GM18867 (cell line): ENCODE measurements at regions not wholly inside any gene's neighbourhood (a gene's known extent, or its start where the extent isn't known, plus 50 kb on each side); places are given as distances from the start of the nearest gene placed in this dataset.

Source experiments
- ATAC-seq: cut with Tn5 transposase; IDR thresholded peaks from one replicate; pipeline ENCODE4 v1.9.1; 2021; ENCODE audit warnings: mild to moderate bottlenecking, moderate library complexity; ENCODE audit not compliant: unreplicated experiment

DNA sequence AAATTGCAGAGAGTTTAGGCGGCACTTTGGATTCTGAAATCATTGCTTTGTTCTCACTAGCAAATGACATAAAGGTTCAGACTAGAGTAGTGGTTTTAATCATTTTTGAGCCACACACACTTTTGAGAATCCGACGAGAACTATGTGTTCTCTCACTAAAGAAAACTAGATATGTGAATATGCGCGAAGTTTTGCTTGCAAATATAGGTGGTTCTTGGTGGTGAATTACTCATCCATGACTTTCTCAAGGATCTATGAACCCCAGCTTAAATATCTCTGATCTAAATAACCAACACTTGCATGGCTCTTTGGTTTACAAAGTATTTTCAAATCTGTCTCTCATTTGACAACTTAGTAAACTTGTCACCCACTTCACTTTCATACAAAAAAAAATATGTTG is 54.8 kb downstream of the NOG start:
- no peak for ATAC-seq

DNA sequence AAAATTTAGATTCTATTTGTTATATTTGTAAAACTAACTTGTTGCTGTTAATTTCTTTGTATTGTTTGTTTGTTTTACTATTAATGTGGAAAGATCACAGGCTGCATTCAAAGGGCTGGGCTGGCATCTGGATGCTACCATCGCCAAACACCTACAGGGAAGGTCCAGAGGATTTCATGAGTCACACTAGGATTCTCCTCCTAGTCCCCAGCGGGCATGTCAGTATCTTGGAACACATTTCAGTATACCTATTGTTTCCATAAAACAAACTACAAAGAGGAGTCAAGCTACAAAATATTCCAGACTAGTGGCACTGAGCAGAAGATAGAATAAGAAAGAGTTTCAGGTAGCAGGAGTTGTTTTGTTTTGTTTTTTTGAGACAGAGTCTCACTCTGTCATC is 55.3 kb downstream of the NOG start:
- no peak for ATAC-seq

DNA sequence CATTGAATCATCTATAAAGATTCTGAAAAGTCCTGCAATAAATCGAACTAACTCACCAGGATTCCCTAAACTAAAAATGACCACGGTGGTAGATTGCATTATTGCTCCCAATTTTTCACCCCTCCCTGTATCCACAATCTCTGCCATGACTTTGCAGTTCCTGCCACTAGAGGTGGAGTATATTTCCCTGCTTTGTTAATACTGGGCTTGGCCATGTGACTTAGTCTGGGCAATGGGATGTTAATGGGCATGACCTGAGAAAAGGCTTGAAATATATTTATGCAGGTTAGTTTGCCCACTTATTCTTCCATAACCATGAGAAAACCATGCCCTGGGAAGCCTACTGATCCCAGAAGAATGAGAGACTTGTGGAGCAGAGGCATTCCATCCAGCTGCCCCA is 59.1 kb downstream of the NOG start:
- no peak for ATAC-seq

DNA sequence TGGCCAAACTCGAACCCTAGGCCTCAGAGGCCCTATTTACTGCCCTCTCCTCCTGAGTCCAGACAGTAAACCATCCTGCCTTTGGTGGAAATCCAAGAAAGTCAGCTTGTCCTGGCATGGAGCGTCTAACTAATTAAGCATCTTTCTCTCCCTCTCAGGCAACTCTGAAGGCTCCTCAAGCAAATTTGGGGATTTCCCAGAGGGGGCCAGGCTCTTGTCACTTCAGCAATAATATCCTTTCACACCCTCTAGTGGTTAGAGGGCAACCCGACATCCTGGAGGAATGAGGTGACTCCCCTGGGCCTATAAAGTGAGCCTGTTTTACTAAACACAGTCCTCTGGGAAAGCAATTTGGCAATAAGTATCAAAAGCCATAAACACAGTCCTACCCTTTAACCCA is 60.4 kb downstream of the NOG start:
- peak; percentile 97 for ATAC-seq

DNA sequence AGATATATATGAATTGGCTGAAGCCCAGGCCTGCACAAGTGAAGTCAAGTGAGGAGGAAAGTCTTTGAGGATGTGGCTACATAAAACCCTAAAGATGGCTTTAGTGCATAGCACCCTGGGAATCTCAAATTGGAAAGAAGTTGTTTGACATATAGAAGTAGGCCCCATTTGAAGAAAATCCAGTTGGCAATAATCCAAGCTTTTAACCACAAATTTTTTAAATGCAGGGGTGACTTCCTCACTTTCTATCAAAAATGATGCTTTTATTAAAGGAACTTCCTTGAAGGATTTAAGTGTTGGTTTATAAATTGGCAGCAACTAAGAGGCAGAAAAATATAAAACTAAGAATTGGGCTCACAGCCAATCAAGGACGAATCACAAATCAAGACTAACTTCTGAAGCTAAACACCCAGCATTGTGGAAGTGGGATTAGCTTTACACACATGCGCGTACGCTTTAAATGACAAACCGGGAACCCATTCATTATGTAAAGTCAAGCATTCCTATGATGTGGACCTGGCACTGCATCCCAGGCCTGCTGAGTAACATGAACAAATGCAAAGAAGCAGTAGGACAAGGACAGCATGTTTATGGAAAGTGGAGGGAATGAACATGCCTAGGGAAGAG is 63.3 kb downstream of the NOG start:
- no peak for ATAC-seq

DNA sequence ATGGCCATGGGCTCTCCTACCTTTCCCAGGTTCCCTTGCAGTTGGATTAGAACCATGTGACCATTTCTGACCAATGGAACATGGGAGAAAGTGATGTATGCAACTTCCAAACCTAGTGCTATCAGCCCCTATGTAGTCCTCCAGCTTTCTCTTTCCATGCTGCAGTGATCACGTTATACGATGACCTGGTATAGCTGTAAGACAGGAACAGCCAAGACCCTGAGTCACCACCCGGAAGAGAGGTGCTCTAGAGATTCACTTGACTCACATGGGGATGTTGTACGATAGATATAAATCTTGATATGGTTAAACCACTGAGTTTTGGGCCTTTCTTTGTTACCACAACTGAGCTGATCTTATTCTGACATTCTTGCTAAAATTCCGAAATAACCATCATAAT is 65.1 kb downstream of the NOG start:
- ATAC-seq = no peak

DNA sequence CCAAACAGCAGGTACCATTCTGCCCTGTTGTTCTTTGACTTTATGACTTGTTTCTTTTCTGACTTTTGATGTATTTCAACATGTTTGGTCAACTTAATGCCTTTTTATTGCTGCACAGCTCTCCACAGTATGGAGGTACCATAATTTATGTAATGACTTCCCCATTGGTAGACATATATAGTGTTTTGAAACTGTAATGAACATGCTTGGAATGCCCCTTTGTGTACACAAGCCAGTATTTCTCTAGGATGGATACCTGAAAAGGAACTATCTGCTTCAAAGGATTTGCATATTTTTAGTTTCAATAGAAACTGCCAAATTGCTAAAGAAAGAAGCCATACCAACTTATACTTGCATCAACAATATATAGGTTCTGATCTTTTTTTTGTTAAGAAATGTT is 66.1 kb downstream of the NOG start:
- ATAC-seq = no peak

DNA sequence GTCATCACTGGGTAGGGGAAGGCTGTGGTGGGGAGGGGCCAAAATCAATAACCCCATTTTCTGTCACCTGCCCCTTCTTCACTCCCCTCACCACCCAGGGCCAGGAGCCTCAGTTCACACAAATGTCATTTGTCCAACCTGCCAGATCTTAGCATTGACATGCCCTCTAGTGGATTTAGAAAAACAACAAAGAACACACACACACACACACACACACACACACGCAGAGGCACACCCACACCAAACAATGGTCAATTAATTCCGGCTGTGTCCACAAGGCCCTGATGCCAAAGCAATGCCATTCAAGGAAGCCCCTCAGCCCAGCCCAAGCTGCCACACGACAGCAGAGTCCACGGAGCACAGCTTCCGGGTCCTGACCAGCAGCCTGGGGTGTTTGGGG is 68.4 kb downstream of the NOG start:
- ATAC-seq = no peak

DNA sequence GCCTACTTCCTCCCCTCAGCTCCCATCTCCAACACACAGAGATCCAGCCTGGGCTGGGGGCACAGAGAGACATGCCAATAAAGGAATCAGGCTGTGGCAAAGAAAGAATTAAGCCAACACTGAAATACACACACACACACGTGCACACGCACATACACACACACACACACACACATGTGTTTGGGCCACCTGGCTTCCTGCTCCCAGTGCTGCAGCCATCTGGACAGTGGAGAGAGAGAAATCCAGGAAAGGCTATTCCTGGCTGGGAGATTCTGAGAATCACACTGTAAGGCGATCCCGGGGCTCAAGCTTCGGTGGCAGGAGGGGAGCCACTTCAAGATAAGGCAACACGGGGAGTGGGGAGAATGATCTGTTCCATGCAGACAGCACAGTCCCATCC is 72.4 kb downstream of the NOG start:
- no peak for ATAC-seq

DNA sequence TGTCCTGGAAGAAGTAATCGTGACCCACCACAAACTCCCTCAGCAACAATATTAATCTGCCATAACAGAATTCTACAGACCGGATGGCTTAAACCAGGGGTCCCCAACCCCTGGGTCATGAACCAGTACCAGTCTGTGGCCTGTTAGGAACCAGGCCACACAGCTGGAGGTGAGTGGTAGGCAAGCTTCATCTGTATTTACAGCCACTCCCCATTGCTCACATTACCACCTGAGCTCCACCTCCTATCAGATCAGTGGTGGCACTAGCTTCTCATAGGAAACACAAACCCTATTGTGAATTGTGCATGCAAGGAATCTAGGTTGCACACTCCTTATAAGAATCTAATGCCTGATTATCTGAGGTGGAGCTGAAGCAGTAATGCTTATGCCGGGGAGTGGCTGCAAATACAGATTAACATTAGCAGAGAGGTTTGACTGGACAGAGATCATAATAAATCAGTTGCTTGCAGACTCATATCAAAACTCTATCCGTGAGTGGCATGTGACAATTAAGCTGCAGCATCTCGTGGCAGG is 74.5 kb downstream of the NOG start:
- ATAC-seq = no peak

DNA sequence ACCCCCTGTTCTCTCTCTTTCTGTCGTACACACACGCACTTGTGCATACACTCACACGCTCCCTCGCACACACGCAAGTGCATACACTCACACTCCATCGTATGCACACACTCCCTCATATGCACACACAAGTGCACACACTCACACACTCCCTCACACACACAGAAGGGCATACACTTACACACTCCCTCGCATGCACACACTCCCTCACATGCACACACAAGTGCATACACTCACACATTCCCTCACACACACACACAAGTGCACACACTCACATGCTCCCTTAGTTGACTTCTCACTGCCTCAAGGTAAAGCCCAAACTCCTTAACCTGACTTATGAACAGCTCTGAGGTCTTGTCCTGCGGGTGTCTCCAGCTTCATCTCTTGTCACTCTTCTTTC is 78.7 kb downstream of the NOG start:
- no peak for ATAC-seq

DNA sequence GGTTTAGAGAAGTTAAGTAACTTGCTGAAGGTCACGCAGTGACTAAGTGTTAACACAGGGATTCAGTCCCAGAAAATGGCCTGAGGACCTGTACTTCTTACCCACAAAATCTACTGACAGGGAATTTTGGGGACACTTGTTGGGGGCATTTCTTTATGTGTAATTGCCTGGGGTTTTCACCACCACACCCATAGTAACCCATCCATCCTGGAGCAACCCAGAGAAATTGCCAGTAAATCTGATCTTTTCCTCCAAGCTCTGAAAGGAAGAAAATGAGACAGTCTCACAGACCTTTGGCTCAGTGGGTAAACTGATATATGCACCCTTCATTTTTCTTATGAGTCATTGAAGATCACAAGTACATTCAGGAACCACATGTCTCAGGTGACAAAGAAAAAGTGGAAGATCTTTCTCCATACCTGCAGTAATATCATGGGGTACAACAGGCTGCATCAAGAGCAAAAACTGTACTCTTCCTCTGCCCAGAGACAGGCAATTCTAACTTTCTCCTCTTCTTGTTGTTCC is 81.0 kb downstream of the NOG start:
- ATAC-seq = no peak

DNA sequence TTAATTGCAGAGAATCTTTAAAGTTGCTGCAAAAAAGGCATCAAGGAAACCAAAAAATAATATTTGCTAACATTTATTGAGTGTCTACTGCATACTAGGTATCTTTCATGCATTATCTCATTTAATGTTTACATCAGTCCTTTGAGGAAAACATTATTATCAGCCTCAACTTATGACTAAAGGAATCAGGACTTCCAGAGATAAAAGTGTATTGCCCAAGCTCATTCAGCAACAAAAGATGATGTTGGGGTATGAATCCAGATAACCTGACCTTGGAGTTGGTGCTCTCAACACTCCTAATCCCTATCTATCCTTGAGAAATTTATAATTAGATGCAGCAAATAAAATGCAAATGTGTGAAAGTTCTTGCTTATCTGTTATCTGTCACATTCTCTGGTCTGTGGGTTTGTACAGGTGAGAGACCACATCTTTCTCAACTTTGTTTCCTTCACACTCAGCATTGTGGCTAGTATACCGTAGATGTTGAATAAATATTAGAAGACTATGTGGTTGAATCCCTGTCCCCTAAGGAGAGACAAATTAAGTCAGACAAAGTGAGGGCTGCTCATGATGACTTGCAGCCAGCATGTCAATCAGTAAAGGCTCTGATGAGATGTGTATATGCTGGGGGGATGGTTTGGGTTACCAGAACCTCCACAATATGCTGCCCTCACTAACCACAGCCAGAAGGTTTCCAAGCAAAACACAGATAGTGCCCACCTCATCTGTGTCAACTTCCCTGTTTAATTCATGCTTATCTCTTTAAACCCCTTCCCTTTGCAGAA is 82.6 kb downstream of the NOG start:
- no peak for ATAC-seq

DNA sequence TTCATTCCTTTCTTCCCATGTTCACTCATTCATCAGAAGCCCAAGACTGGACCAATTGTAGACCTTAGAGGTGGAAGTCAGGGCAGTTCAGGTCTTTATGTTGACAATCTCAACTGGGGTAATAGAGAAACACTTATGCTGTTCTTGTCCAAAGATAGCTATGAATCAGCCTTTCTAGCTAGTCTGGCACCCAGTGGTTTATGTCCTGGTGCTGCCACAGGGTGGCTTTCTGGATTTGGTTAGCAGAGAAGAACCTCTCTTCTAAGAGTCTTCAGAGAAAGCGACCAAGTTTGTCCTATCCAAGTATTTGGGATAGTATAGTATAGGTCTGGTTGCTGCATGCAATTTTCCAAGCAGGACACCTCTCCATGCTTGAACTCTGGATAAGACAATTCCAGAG is 83.3 kb downstream of the NOG start:
- ATAC-seq = no peak

DNA sequence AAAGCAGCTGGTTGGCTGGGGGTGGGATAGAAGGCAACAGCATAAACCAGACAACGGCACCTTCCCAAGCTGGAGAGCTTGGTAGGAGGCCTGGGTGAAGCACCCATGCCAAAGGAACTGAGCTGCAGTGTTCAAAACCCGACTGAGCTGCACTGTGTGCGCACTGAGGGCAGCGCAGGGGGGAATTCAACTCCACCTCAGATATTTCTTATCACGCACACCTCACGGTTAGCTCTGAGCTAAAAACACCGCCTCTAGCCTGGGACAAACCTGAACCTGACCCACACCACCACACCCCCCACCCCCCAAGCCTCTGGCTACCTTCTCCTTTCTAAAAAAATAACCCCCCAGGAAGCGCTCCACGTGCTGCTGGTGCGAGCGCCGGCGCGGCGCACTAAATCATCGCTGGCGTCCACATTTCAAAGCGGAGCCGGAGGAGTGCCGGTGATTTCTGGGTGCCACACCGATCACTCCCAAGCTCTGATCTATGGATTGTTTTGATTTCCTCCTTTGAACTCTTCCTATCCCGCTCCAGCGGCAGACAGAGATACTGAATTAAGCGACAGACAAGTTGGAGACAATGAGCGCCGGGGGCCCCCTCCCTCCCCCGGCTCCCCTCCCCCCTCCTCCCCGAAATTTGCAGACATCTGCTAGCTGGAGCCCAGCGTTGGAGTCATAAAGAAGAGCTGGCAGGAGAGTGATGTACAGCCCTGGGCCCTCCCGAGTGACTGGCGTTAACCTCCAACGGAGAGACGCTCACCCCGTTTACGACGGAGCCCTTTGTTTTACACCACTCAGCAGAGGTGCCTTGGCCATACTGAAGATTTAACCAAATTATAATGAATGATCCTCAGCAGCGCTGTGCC is 85.0 kb downstream of the NOG start:
- no peak for ATAC-seq

DNA sequence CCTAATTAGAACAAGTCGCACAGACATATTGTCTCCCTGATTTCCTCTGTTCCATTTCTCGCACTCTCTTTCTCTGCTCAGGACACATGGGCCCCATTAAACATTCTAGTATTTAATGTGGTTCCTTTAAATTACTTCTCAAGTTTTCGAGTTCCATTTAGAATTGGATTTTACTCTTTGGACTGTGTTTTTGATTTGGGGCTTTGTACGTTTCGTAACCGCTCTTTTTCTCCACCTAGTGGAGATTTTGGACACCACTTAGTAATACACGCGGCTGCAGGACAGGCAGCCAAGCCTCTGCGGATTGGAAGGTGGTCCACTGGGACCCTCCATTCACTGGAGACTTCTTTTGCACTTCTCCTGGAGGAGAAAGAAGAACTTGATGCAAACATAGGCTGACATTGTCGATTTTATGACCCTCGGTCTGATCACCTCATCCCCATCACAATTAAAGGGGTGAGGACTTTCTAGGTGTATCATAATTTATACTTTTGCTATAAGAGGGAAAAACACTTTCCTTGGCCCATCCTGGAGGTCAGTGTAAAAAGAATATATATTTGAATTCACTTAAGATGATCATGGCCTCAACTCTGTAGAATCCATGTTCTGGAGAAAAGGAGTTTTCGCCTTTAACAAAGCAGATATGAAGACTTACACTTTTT is 85.7 kb downstream of the NOG start:
- ATAC-seq = no peak

DNA sequence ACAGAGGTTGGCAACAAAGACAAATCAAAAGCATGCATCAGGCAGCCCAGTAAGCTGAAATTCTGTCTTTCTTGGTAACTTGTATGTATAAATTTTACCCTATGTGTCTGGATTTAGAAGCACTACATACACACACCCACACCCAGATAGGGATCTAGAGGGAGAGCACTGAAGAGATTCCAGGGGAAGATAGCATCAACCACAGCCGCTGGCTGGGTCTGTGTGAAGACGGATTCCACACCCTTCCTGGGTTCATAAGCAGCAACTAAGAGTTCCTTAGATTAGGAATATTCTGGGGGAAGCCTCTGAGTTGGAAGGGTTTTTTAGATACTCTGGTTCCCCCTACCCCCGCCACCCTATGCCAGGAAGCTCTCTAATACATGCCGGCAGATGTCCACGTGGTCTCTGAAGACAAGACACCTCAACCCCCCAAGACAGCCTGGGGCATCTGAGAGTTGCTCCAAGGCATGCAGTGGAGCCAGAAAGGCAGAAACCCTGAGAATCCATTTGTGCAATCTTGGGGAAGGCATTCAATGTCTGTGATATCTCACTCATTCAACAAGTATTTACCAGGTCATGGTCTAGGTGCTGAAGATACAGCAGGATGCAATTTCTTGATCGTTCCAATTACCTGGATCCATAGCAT is 86.4 kb downstream of the NOG start:
- no peak for ATAC-seq

DNA sequence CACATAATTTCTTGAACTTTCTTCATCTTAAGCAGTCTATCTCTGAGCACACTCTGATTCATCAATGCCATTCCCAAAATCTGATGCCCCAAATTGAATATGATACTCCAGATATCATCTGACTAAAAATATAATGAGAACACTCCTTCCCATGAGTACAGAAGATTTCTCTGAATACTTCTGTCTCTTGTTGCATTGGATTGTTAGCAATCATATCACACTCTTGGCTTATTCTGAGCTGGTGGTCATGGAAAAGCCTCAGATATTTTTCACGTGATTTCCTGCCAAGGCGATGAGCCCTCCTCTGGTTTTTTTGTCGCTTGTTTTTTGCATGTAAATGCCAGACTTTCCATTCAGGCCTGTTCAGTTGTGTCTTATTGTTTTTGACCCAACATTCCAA is 87.2 kb downstream of the NOG start:
- ATAC-seq = no peak

DNA sequence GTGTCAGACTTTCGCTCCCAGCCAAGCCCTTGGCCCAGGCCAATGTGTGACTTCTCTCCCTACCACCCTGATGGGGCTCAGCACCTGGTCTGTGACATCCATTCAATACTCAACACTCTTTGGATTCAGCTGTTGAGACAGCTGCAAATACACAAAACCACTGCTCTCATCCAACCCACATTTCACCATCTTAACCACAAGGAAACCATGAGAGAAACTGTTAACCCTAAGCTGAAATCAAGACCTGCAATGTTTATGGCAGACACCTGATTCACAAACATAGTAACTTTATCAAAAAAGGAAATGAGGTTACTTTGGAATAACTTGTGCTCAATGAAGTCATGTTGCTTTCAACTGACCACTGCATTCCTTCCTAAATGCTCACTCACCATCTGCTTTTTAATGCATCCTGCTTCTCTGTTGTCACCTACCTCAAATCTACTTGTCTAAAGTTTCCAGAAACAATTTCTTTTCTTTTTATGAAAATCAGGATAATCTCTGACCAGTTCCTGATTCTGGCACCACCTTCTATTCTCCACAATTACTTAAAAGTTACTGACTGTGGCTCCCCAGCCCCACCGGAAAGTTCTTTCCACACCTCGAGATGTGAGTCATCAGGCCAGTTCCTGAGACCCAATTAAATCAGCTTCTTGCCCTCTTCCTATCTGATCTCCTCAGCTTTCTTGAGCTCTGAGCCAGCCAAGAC is 88.2 kb downstream of the NOG start:
- ATAC-seq = peak; percentile 83

DNA sequence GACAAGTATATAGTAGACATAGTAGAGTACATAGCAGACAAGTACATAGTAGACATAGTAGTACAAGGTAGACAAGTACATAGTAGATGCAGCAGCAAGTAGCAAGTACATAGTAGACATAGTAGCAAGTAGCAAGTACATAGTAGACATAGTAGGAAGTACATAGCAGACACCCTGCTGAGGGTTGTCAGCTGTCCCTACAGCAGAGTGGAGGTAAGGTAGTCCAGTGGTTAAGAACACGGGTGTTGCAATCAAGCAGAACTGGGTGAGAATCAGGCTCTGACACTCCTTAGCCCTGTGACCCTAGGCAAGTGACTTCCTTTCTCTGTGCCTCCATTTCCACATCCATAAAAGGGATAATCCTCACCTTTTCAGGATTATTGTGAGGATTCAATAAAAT is 94.7 kb downstream of the NOG start:
- no peak for ATAC-seq
